ENCODE measurements at regions not wholly inside any gene's neighbourhood (a gene's known extent, or its start where the extent isn't known, plus 50 kb on each side); places are given as distances from the start of the nearest gene placed in this dataset.

DNA sequence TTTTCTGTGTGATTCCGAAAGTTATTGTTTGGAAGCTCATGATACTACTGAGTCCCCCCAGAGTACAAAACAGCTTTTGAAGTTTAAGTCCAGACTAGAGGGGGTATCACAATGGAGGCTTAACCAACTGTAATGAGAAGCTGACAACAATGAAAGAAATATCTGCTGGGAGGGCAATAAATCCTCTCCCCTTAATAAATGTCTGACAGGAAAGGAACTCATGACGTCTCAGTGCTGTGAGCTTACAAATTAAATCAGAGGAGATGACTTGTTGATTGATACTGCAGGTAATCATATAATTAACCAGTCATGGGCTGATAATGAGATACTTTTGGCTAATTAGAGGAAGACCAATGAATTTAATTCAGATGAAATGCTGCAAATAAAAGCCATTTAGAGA is 102.6 kb upstream of the WDR11 start:
- no peak overlapping the region for H4K5ac ChIP-seq (ENCODE audit: insufficient read length, low read depth, low read length)
- no peaks in the 10 kb centered on the region for H4K20me1 ChIP-seq (replicated peaks in 1 of 2; ENCODE audit: control insufficient read depth in 1 of 2, insufficient read depth in 2 of 2, low read length in 2 of 2)
- no peaks in the 10 kb centered on the region for H3K79me2 ChIP-seq (ENCODE audit: control insufficient read depth in 1 of 2, insufficient read depth in 2 of 2, low read length in 2 of 2)
- H3K4ac ChIP-seq (replicated peaks; ENCODE audit: insufficient read length, low read depth, low read length) = no peak overlapping the region
- H2AFZ ChIP-seq (ENCODE audit: low read length) = no peak overlapping the region
- H3K27ac ChIP-seq (ENCODE audit: low read depth, low read length) = no peak overlapping the region
- H3K23ac ChIP-seq (ENCODE audit: insufficient read length) = no peak overlapping the region
- H4K8ac ChIP-seq (ENCODE audit: extremely low read depth, insufficient read depth, low read length) = no peak overlapping the region
- no peak overlapping the region for H2AK5ac ChIP-seq (ENCODE audit: low read depth, low read length)
- DNase-seq (ENCODE audit: low read depth in 1 of 2, low spot score in 2 of 2) (no peak), FAIRE-seq (no peak)
- no peaks in the 10 kb centered on the region for H3K27me3 ChIP-seq (replicated peaks in 1 of 4; ENCODE audit: control insufficient read depth in 3 of 4, extremely low read depth in 1 of 4, insufficient read depth in 3 of 4, low read length in 3 of 4)
- no peak overlapping the region for H2BK12ac ChIP-seq (ENCODE audit: low read depth, low read length)
- WGBS, 2 experiments (ENCODE audit: extremely low coverage in 1 of 2, insufficient coverage in 1 of 2, insufficient read length in 1 of 2, insufficient replicate concordance in 2 of 2, low coverage in 1 of 2, low lambda C conversion rate in 2 of 2, missing lambda C conversion rate in 1 of 2) = 95% methylated on average over 2 of the region's 2 CpGs; no CpG with 5 or more reads in 1 of the 2 experiments
- H2BK120ac ChIP-seq (replicated peaks; ENCODE audit: low read depth, low read length) = no peak overlapping the region
- H2BK5ac ChIP-seq (ENCODE audit: low read depth, low read length) = no peak overlapping the region
- peaks cover 0 to 4% (median 2%) of the 10 kb centered on the region in 4 experiments; a peak in 2 of 7 replicates for H3K4me1 ChIP-seq (replicated peaks in 1 of 4; ENCODE audit: control insufficient read depth in 3 of 4, insufficient read depth in 4 of 4, low read length in 3 of 4)
- H2BK20ac ChIP-seq (ENCODE audit: low read length) = no peak overlapping the region
- CTCF ChIA-PET (ENCODE audit: partially characterized antibody) = interaction anchor here (0.6 to 6.4 kb wide), 3 partner anchors 12 to 68 kb away, joined by 3 to 45 read pairs (median 3); no protein-coding TSS in a partner anchor
- H3K79me1 ChIP-seq (ENCODE audit: low read depth, low read length) = no peaks in the 10 kb centered on the region
- POLR2A ChIA-PET (ENCODE audit: partially characterized antibody) = interaction anchor here (0.6 kb wide), 1 partner anchor 45 kb away, joined by 3 read pairs; no protein-coding TSS in a partner anchor
- no peaks in the 10 kb centered on the region for H3K36me3 ChIP-seq (ENCODE audit: control insufficient read depth in 2 of 4, insufficient read depth in 4 of 4, low read length in 3 of 4)
- no peaks in the 10 kb centered on the region for H3K9me3 ChIP-seq (ENCODE audit: insufficient read depth in 2 of 2, low read depth in 1 of 2, low read length in 1 of 2)
- H3K56ac ChIP-seq (replicated peaks; ENCODE audit: insufficient read length, low read depth, low read length) = no peak overlapping the region
- H3K4me2 ChIP-seq (ENCODE audit: insufficient read depth in 1 of 2, low read depth in 2 of 2, low read length in 2 of 2) = no peak overlapping the region
- H2BK15ac ChIP-seq (ENCODE audit: low read length) = no peak overlapping the region
- no peak overlapping the region for H3K4me3 ChIP-seq (ENCODE audit: extremely low read depth in 1 of 4, insufficient read depth in 2 of 4, low read depth in 3 of 4, low read length in 4 of 4)
- no peak overlapping the region for H3K14ac ChIP-seq (ENCODE audit: insufficient read length)
- no peaks in the 10 kb centered on the region for H3K23me2 ChIP-seq (ENCODE audit: low read depth, low read length)
- H3K18ac ChIP-seq (ENCODE audit: extremely low read depth, low read length) = no peak overlapping the region
- no peak overlapping the region for H4K91ac ChIP-seq (replicated peaks; ENCODE audit: insufficient read length, low read length)
- TF ChIP-seq EZH2 (IDR thresholded peaks at IDR 0.05; ENCODE audit: low read depth, low read length, severe bottlenecking) (no peak), TAF1 (IDR thresholded peaks at IDR 0.05; ENCODE audit: low read depth, low read length) (no peak), KDM1A (IDR thresholded peaks at IDR 0.05; ENCODE audit: borderline replicate concordance, low read length) (no peak), KDM4A (IDR thresholded peaks at IDR 0.05; ENCODE audit: low read depth, low read length, severe bottlenecking) (no peak), JUN (IDR thresholded peaks at IDR 0.05; ENCODE audit: low read depth, low read length) (no peak), JUND (IDR thresholded peaks at IDR 0.05; ENCODE audit: low read length) (no peak), GABPA (IDR thresholded peaks at IDR 0.05; ENCODE audit: borderline replicate concordance, insufficient read depth, low read length) (no peak), EP300 (IDR thresholded peaks at IDR 0.05; ENCODE audit: borderline replicate concordance in 1 of 2, low read depth in 2 of 2, low read length in 2 of 2) (no peak), BCL11A (IDR thresholded peaks at IDR 0.05; ENCODE audit: low read depth in 2 of 2, low read length in 2 of 2) (no peak), SP1 (IDR thresholded peaks at IDR 0.05; ENCODE audit: low read depth, low read length) (no peak), ZNF274 (IDR thresholded peaks at IDR 0.05; ENCODE audit: borderline replicate concordance, extremely low read depth, low read length) (no peak), POLR2AphosphoS5 (IDR thresholded peaks at IDR 0.05; ENCODE audit: low read depth, low read length) (no peak), BACH1 (IDR thresholded peaks at IDR 0.05; ENCODE audit: low read length) (no peak)
- no peak overlapping the region for H3K9ac ChIP-seq (replicated peaks in 1 of 4; ENCODE audit: extremely low read depth in 1 of 4, low read depth in 3 of 4, low read length in 3 of 4)

Measured in H1 (cell line).